NCI-H748 (cell line): ENCODE measurements at regions not wholly inside any gene's neighbourhood (a gene's known extent, or its start where the extent isn't known, plus 50 kb on each side); places are given as distances from the start of the nearest gene placed in this dataset.

Experiments
- DNase-seq: peaks from one replicate; lab custom pipeline; 2025; ENCODE audit not compliant: unreplicated experiment; lab: John Stamatoyannopoulos, UW

DNA sequence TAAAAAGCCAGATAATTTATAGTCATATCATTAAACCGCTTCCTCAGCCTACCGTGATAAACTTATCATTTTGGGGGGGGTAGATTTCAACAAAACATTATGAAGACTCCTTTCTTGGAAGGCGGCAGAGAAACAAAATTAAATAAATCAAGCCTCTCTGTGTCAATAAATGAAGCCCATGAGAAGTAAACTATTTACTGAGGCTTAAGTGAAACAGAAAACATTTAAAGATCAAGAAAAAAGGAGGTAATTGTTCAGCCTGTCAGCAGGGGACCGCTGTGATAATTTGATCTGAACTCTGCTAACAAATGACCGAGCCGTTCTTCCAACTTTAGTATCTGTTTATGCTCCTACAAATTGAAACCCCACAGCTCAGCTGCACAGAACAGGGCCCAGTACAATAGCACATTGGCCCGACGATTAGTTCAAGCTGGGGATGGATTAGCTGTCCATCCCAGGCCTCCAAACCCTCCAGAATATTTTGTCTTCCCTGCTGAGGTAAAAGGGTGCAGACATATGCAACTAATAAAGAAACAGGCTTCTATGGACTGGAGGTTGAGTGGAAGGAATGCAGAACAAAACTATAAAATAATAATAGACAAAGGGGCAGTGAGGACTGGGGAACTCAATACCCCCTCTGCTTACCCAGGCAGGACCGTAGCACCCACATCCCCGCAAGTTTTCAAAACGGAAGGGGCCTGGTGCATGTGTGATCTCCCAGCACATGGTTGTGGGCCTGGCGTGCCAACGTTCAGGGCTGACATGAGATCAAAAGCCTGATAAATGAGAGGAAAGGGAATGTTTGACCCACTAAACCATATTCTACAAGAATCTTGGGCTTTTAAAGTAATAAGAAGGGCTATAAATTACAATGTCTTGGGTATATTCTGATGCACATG lies 298.1 kb upstream of the IRX5 start:
- peak; percentile 51 for DNase-seq

DNA sequence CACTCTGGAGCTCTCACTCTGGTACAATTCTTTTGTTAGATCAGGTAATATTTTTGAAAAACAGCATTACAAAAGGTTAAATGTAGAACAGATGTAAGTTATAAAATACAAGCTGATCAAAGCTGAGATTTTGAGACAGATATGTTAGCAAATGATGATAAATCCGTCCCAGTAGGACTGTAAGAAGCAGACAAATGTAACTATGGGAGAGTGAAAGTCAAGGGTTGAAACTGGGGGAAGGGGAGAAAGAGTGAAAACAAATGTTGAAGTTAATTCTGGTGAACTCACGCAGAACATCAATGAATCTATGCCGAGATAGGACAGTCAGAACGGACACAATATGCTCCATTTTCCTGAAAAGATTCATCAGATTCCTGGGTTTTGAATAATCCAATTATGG lies 298.9 kb upstream of the IRX5 start:
- no peak for DNase-seq

DNA sequence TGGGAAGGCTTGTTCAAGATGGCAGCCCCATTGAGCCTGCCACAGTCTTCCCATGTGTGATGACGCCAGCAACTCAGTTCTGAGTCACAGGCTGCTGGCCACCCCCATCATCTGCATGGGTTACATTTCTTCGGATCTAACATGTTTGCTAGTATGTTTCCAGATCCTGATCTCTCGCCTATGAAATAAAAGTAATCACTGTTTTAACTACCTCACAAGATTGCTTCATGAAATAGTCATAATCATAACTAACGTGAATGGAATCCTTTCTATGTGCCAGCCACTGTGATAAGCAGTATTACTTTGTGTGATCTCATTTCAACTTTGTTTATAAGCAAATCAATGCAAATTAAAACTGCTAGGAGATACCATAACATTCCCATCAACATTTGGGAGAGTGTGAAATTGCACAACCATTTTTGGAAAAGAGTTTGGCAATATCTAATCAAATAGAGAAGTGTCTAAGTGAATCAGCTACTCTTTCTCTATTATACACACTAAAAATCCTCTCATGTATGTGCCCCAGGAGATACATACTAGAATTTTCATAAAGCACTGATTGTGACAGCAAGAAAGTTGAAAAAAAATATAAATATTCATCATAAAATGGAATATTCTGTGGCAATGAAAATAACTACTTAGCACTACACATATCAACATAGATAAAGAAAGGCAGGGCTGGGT lies 300.2 kb upstream of the IRX5 start:
- no peak for DNase-seq

DNA sequence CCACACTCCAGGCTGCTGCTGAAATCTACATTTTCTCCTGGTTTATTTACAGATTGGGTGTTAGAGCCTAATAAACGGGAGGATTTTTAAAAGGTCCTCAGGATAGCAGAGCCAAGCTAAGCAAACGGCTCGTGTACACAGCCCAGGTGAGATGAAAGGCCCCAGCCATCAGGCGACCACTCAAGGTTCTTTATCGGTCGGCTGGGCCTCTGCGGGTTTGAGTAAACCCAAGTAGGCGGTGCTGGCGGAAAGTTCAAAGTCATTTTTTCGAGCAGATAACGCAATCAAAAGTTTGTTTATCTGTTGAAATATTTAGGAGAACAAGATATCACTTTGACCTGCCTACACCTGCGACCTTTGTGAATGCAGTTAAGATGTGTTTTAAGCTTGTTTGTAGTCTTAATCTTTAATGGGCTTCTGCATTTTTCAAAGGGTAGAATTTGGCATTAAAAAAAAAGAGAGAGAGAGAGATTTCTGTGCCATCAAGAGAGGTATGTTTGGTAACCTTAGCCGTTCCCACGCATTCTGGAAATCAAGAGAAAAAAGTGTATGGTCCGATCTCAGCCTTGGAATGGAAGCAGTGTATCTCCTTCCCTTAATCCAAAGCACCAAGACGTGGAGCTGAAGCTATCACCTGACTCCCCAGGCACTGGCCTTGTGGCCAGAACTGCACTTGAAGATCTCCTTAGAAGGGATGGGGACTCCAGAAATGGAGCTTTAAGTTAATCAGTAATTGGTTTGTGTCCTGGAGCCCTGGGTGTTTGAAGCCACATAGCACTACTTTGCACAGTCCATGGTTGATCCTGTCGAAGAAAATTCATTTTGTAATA lies 301.7 kb upstream of the IRX5 start:
- DNase-seq, result peak; percentile 42

GRCh38 chr16:54627616-54628015 lies 303.0 kb upstream of the IRX5 start:
- no peak for DNase-seq

GRCh38 chr16:54623636-54624035 lies 307.0 kb upstream of the IRX5 start:
- DNase-seq, result no peak

DNA sequence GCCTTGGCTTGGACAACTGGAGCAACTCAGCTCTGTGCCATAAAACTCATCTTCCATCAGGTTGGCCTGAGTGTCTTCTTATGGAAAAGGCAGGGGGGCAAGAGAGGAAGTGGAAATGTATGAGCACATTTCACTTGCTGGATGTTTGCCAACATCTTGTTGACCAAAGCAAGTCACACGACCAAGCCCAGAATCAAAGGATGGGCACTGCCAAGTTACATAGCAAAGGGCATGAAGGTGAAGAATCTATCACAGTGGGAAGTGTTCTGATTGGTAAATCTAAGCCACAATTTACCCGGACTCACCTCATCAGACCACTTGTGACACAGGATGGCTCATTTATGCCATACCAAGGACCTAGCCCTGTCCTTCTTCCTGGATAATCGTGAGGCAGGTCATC lies 310.5 kb upstream of the IRX5 start:
- DNase-seq, result peak; percentile 74

DNA sequence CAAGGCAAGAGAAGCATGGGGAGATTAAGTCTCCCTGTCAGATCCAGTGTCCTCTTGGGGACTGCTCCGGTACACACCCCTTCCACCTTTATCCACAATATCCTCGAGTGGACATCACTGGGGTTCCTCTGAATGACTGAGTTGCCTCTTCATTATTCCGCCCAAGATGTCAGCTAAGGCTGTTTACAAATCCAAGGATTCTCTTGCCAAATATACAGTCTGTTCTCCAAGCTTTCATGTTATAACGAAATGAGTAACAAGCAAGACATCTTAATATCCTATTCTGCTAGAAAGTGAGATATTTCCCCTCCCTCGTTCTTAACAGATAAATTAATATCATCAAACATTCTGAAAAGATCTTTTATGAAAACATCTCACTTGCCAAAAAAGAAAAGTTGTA lies 314.1 kb upstream of the IRX5 start:
- DNase-seq, result no peak

DNA sequence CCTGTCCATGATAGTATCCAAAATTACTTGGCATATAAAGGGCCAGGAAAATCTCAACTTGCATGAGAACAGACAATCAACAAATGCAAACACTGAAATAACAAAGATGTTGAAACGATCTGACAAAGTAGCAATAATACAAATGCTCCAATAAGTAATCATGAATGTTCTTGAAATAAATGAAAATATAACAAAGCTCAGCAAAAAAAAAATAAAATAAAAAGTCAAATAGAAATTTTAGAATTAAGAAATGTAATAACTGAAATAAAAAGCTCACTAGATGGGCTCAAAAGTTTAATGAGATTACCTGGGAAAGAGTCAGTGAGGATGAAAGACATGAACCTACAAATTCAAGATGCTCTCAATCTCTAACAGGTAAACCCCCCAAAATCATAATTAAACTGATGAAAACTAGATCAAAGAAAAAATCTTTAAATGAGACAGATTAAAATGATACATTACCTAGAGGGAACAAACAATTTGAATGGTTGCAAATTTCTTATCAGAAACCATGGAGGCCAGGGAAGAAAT lies 319.0 kb upstream of the IRX3 start:
- DNase-seq, result no peak

DNA sequence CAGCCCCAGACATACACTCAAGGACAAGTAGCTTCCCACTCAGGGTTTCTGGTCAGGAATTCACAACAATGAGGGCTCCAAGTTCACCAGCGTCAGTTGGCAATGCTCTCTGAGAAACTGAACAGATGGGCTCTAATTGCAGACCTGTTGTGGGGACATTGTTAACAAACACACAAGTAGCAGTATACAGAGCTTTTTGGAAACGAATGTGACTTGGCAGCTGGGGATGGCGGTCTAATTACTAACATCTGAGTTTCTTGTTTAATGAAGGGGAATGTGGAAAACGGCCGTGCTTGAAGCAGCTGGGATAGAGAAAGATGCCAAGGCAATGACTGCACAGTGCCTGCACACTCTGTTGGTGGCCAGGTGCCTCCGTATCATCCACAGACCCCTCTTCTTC lies 316.1 kb upstream of the IRX3 start:
- peak; percentile 49 for DNase-seq

GRCh38 chr16:54597222-54597621 lies 310.6 kb upstream of the IRX3 start:
- no peak for DNase-seq

GRCh38 chr16:54595621-54596020 lies 309.0 kb upstream of the IRX3 start:
- DNase-seq, result no peak

GRCh38 chr16:54594601-54595391 lies 308.2 kb upstream of the IRX3 start:
- DNase-seq, result no peak

- no peak for DNase-seq
These were observed 305.2 kb upstream of the IRX3 start for GRCh38 chr16:54591816-54592246.

- DNase-seq, result no peak
These were observed 304.2 kb upstream of the IRX3 start for GRCh38 chr16:54590836-54591235.

GRCh38 chr16:54589326-54589725 lies 302.7 kb upstream of the IRX3 start:
- no peak for DNase-seq

GRCh38 chr16:54588026-54588425 lies 301.4 kb upstream of the IRX3 start:
- no peak for DNase-seq

DNA sequence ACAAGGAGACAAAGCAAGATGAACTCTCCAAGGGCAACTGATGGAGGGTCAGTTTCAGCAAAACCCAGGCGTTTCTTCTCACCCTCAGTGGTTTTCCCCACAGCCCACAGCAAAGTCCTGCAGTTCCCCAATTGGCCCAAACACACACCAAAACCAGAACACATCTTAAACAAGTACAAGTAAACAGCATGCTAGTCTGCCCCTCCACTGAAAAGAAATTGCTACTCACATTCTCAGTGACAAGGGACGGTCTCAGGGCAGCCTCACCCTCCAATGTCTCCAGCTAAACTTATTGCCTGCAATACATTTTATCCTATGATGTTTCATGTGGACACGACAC lies 300.6 kb upstream of the IRX3 start:
- DNase-seq, result no peak

DNA sequence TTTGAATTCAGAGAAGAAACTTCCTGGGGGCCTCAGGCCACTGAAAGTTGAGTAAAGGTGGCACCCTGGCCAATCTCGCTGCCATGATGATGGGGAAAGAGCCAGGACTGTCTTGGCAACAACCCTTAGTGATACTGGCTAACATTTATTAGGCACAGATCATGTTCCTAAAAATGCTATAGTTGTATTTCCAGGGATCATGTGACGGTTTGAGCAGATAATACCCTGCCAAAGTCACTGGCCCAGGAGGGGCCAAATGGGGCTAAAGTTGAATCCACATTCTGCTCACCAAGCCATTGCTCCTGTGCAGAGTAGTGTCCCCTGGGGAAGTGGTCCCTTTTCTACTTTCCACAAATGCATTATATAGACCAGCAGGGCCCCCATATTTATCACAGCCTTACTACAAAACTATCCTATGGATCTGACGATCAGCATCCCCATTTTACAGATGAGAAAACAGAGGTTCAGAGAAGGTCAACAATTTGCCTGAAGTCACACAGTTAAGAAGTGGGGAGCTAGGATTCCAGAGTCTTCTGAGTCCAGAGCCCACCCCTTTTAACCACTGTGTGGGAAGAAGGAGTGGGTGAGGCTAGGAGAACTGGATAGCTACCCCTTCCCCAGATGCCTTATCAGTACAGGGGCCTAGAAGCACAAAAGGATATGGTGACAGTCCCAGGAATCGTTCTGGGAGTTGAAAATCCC lies 300.0 kb upstream of the IRX3 start:
- DNase-seq, result no peak

GRCh38 chr16:54585998-54586340 lies 299.4 kb upstream of the IRX3 start:
- DNase-seq, result no peak
